MM.1S (cell line): ENCODE measurements at regions not wholly inside any gene's neighbourhood (a gene's known extent, or its start where the extent isn't known, plus 50 kb on each side); places are given as distances from the start of the nearest gene placed in this dataset.

Experiments
- EZH2phosphoT487 ChIP-seq: fragments of 300-600 bp; sonication (generic); IDR thresholded peaks from 2 replicates; pipeline ENCODE4 v1.6.1; 2018; ENCODE audit warnings: antibody characterized with exemption, low read length
- TF ChIP-seq, protein P1 (sequence below): fragments of 300-600 bp; sonication (generic); IDR thresholded peaks from 2 replicates; pipeline ENCODE4 v1.5.1; 2016; ENCODE audit warnings: antibody characterized with exemption, low read length, mixed read lengths

DNA sequence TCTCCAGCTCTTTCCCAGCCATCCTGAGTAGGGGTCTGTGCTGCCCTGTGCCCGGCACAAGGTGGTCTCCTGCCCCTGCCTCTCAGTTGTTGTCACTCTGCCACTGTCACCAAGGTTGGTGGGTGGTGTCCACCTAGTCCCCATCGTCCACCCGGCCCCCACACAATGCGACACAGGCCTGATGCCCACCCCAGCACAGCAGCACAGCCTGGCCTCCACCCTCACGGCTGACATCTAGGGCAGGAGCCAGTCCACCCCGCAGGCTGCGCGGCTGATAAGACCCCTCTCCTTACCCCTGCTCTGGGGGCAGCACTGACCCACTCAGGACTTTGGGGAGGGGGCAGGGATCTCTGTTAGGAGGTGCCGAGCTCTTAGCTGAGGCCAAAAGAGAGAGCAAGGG, 198.3 kb downstream of the LIPI start:
- TF ChIP-seq EZH2phosphoT487, result no peak
- TF ChIP-seq, protein P1, sequence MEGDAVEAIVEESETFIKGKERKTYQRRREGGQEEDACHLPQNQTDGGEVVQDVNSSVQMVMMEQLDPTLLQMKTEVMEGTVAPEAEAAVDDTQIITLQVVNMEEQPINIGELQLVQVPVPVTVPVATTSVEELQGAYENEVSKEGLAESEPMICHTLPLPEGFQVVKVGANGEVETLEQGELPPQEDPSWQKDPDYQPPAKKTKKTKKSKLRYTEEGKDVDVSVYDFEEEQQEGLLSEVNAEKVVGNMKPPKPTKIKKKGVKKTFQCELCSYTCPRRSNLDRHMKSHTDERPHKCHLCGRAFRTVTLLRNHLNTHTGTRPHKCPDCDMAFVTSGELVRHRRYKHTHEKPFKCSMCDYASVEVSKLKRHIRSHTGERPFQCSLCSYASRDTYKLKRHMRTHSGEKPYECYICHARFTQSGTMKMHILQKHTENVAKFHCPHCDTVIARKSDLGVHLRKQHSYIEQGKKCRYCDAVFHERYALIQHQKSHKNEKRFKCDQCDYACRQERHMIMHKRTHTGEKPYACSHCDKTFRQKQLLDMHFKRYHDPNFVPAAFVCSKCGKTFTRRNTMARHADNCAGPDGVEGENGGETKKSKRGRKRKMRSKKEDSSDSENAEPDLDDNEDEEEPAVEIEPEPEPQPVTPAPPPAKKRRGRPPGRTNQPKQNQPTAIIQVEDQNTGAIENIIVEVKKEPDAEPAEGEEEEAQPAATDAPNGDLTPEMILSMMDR, result no peak
